H1 (cell line): ENCODE measurements at regions not wholly inside any gene's neighbourhood (a gene's known extent, or its start where the extent isn't known, plus 50 kb on each side); places are given as distances from the start of the nearest gene placed in this dataset.

Experiments
- CTCF ChIA-PET: fragments of 300-600 bp; sonication (Branson Sonifier 250); formaldehyde crosslinking; loops from one replicate; lab custom pipeline; 2021; ENCODE audit not compliant: partially characterized antibody; lab: Charles Lee
- POLR2A ChIA-PET: fragments of 300-600 bp; sonication (Branson Sonifier 250); formaldehyde crosslinking; loops from one replicate; lab custom pipeline; 2021; ENCODE audit warnings: inconsistent platforms; ENCODE audit not compliant: partially characterized antibody; lab: Charles Lee
- DNase-seq, 2 experiments: peaks; one replicate each; pipeline versions ENCODE4 v3.0.0 to v3.0.0-alpha.2; 2010 to 2022; ENCODE audit warnings: low spot score in 2 of 2, low read depth in 1 of 2, mixed read lengths in 1 of 2
- FAIRE-seq: peaks from 2 replicates; lab custom pipeline; 2011; peaks lifted over from hg19 to GRCh38; lab: Jason Lieb, UNC
- H2AFZ ChIP-seq: 2 replicates; pipeline ENCODE4 v1.8.1; 2012; ENCODE audit warnings: low read length, inconsistent platforms
- H2AK5ac ChIP-seq: 2 replicates; pipeline ENCODE4 v1.6.1; 2013; ENCODE audit warnings: low read depth, low read length
- H2BK120ac ChIP-seq: replicated peaks from 2 replicates; pipeline ENCODE3; 2013; ENCODE audit warnings: low read depth, low read length, inconsistent platforms
- H2BK12ac ChIP-seq: 2 replicates; pipeline ENCODE4 v1.6.1; 2013; ENCODE audit warnings: low read depth, low read length
- H2BK15ac ChIP-seq: 2 replicates; pipeline ENCODE4 v1.6.1; 2013; ENCODE audit warnings: low read length
- H2BK20ac ChIP-seq: 2 replicates; pipeline ENCODE4 v1.6.1; 2013; ENCODE audit warnings: low read length
- H2BK5ac ChIP-seq: 2 replicates; pipeline ENCODE4 v1.6.1; 2013; ENCODE audit warnings: low read depth, low read length
- H3K14ac ChIP-seq: 2 replicates; pipeline ENCODE4 v1.6.1; 2013; ENCODE audit warnings: inconsistent platforms; ENCODE audit not compliant: insufficient read length
- H3K18ac ChIP-seq: 2 replicates; pipeline ENCODE4 v1.6.1; 2013; ENCODE audit warnings: low read length; ENCODE audit errors: extremely low read depth
- H3K23ac ChIP-seq: 2 replicates; pipeline ENCODE4 v1.6.1; 2013; ENCODE audit warnings: inconsistent platforms; ENCODE audit not compliant: insufficient read length
- H3K23me2 ChIP-seq: 2 replicates; pipeline ENCODE4 v1.6.1; 2013; ENCODE audit warnings: low read depth, low read length
- H3K27ac ChIP-seq: 2 replicates; pipeline ENCODE4 v1.6.1; 2011; ENCODE audit warnings: low read depth, low read length, inconsistent platforms
- H3K27me3 ChIP-seq, 4 experiments: replicated peaks in 1 of 4; 1 replicate in 1 of 4; 2 replicates in 3 of 4; pipeline versions ENCODE4 v1.6.1 to v1.8.1; 2011 to 2013; ENCODE audit warnings: low read length in 3 of 4, mild to moderate bottlenecking in 3 of 4, inconsistent platforms in 2 of 4, mixed read lengths in 2 of 4, moderate library complexity in 1 of 4; ENCODE audit not compliant: control insufficient read depth in 3 of 4, insufficient read depth in 3 of 4; ENCODE audit errors: extremely low read depth in 1 of 4
- H3K36me3 ChIP-seq, 4 experiments: 2 replicates each; pipeline versions ENCODE4 v1.6.1 to v1.8.1; 2011 to 2013; ENCODE audit warnings: mild to moderate bottlenecking in 4 of 4, low read length in 3 of 4, moderate library complexity in 2 of 4, control low read depth in 1 of 4, inconsistent platforms in 1 of 4; ENCODE audit not compliant: insufficient read depth in 4 of 4, control insufficient read depth in 2 of 4
- H3K4ac ChIP-seq: replicated peaks from 2 replicates; pipeline ENCODE3; 2013; ENCODE audit warnings: low read length, low read depth, mixed read lengths, inconsistent platforms; ENCODE audit not compliant: insufficient read length
- H3K4me1 ChIP-seq, 4 experiments: replicated peaks in 1 of 4; 1 replicate in 1 of 4; 2 replicates in 3 of 4; pipeline versions ENCODE4 v1.6.1 to v1.8.1; 2011 to 2013; ENCODE audit warnings: low read length in 3 of 4, inconsistent platforms in 2 of 4, mixed read lengths in 1 of 4; ENCODE audit not compliant: insufficient read depth in 4 of 4, control insufficient read depth in 3 of 4
- H3K4me2 ChIP-seq, 2 experiments: 2 replicates each; pipeline versions ENCODE4 v1.6.1 to v1.8.1; 2011 to 2013; ENCODE audit warnings: low read depth in 2 of 2, low read length in 2 of 2, control low read depth in 1 of 2, inconsistent platforms in 1 of 2, mild to moderate bottlenecking in 1 of 2; ENCODE audit not compliant: insufficient read depth in 1 of 2
- H3K4me3 ChIP-seq, 4 experiments: fragments of 200-600, 300-600 bp in 1 of 4; sonication (generic), shearing (Covaris generic), sonication (Bioruptor Twin) in 1 of 4; 2 replicates each; pipeline versions ENCODE4 v1.5.1 to v1.8.1; 2011 to 2016; ENCODE audit warnings: low read length in 4 of 4, low read depth in 3 of 4, control low read depth in 2 of 4, inconsistent platforms in 2 of 4, mild to moderate bottlenecking in 2 of 4, mixed read lengths in 1 of 4, moderate library complexity in 1 of 4; ENCODE audit not compliant: insufficient read depth in 2 of 4; ENCODE audit errors: extremely low read depth in 1 of 4
- H3K56ac ChIP-seq: replicated peaks from 2 replicates; pipeline ENCODE3; 2013; ENCODE audit warnings: low read depth, mild to moderate bottlenecking, mixed read lengths, low read length, inconsistent platforms; ENCODE audit not compliant: insufficient read length
- H3K79me1 ChIP-seq: 2 replicates; pipeline ENCODE4 v1.6.1; 2013; ENCODE audit warnings: low read depth, low read length, control low read depth
- H3K79me2 ChIP-seq, 2 experiments: 2 replicates each; pipeline versions ENCODE4 v1.6.1 to v1.8.1; 2012 to 2013; ENCODE audit warnings: low read length in 2 of 2, mild to moderate bottlenecking in 2 of 2, inconsistent platforms in 1 of 2; ENCODE audit not compliant: insufficient read depth in 2 of 2, control insufficient read depth in 1 of 2
- H3K9ac ChIP-seq, 4 experiments: replicated peaks in 1 of 4; 1 replicate in 1 of 4; 2 replicates in 3 of 4; pipeline versions ENCODE4 v1.6.1 to v1.8.1; 2011 to 2013; ENCODE audit warnings: low read depth in 3 of 4, low read length in 3 of 4, control low read depth in 2 of 4, mild to moderate bottlenecking in 2 of 4, moderate library complexity in 2 of 4, inconsistent platforms in 1 of 4; ENCODE audit errors: extremely low read depth in 1 of 4
- H3K9me3 ChIP-seq, 2 experiments: 2 replicates each; pipeline versions ENCODE4 v1.6.1 to v1.8.1; 2012 to 2013; ENCODE audit warnings: mild to moderate bottlenecking in 2 of 2, moderate library complexity in 2 of 2, control low read depth in 1 of 2, inconsistent platforms in 1 of 2, low read depth in 1 of 2, low read length in 1 of 2, mixed read lengths in 1 of 2; ENCODE audit not compliant: insufficient read depth in 2 of 2
- H4K20me1 ChIP-seq, 2 experiments: replicated peaks in 1 of 2; 2 replicates each; pipeline versions ENCODE3 to v1.8.1; 2011 to 2013; ENCODE audit warnings: inconsistent platforms in 2 of 2, low read length in 2 of 2, mild to moderate bottlenecking in 1 of 2; ENCODE audit not compliant: insufficient read depth in 2 of 2, control insufficient read depth in 1 of 2
- H4K5ac ChIP-seq: 2 replicates; pipeline ENCODE4 v1.6.1; 2013; ENCODE audit warnings: low read length, low read depth, mixed read lengths, inconsistent platforms; ENCODE audit not compliant: insufficient read length
- H4K8ac ChIP-seq: 2 replicates; pipeline ENCODE4 v1.8.0; 2013; ENCODE audit warnings: mild to moderate bottlenecking, moderate library complexity, low read length, inconsistent platforms; ENCODE audit not compliant: insufficient read depth; ENCODE audit errors: extremely low read depth
- H4K91ac ChIP-seq: replicated peaks from 2 replicates; pipeline ENCODE3; 2013; ENCODE audit warnings: low read length, mixed read lengths, inconsistent platforms; ENCODE audit not compliant: insufficient read length
- BACH1 ChIP-seq: IDR thresholded peaks from 2 replicates; pipeline ENCODE4 v1.6.1; 2012; ENCODE audit warnings: low read length, improper control_type of control experiment
- GTF2F1 ChIP-seq: IDR thresholded peaks from 2 replicates; pipeline ENCODE4 v1.6.1; 2012; ENCODE audit warnings: low read depth, low read length, improper control_type of control experiment, borderline replicate concordance
- MAFK ChIP-seq: IDR thresholded peaks from 2 replicates; pipeline ENCODE4 v1.6.1; 2012; ENCODE audit warnings: low read depth, mild to moderate bottlenecking, improper control_type of control experiment, low read length
- POLR2AphosphoS5 ChIP-seq: IDR thresholded peaks from 2 replicates; pipeline ENCODE4 v1.6.1; 2011; ENCODE audit warnings: low read depth, low read length
- TEAD4 ChIP-seq: IDR thresholded peaks from 2 replicates; pipeline ENCODE4 v1.6.1; 2012; ENCODE audit warnings: low read depth, low read length, inconsistent platforms, mixed read lengths
- USF2 ChIP-seq: IDR thresholded peaks from 2 replicates; pipeline ENCODE4 v1.6.1; 2011; ENCODE audit warnings: low read length, improper control_type of control experiment
- WGBS, 2 experiments: shearing (Covaris generic) in 1 of 2; methylation state at CpG; one replicate each; pipeline versions ENCODE4 v1.1.6 to v1.1.7; 2013 to 2015; ENCODE audit warnings: low lambda C conversion rate in 2 of 2, mixed read lengths in 2 of 2, inconsistent platforms in 1 of 2, low coverage in 1 of 2, missing lambda C conversion rate in 1 of 2; ENCODE audit not compliant: insufficient replicate concordance in 2 of 2, insufficient coverage in 1 of 2, insufficient read length in 1 of 2; ENCODE audit errors: extremely low coverage in 1 of 2, missing lambda C conversion rate in 1 of 2; 5-methylcytosine and 5-hydroxymethylcytosine counted together

DNA sequence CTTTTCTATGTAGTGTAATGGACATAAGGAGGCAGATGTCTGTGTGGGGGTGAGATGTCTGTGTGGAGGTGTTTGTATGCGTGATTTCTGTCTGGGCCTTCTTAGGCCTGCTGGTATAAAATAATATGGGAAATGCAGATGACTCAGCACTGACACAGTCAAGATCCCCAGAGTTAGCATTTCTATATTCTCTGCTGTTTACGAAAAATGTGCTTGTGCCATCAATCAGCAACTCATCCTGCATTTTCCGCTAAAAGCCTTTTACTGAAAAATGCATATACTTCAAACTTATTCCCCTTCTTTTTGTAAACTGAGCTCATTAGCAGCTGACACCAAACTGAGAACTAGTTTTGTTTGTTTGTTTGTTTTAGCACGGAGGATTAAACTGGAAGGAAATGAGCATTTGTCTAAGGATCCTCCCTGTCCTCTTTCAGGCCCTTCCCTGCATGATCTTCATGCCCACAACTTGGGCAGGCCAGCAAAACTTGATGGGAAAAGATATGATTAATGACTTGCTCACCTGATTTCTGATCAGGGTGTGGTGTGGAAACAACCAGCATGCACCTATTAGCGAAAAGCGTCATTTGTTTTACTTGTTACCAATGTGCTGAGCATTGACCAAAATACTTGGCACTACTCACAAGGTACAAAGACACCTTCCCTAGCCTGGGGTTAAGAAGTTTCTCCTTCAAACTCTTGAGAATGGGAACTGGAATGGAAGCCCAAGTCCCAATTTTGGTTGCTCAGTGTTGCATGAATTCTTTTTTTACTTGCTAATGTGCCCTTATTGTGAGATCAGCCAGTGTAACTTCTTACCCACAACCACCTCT is 77.4 kb downstream of the NDUFS5 start:
- Histone ChIP-seq H3K23ac (no peak overlapping the region), H4K8ac (no peak overlapping the region), H3K23me2 (peaks cover 16% of the 10 kb centered on the region), H2AK5ac (peak overlapping the region; percentile 94; the same call in 1 of the 2 replicates), H4K91ac (peak overlapping the region; percentile 86), H4K5ac (peak overlapping the region; percentile 44), H3K27ac (peak overlapping the region; percentile 59; the same call in 1 of the 2 replicates), H3K9ac (peak overlapping the region in 3 of 4 experiments; percentile 26 to 59 (median 27); a peak in 5 of 7 replicates), H2AFZ (no peak overlapping the region), H2BK120ac (peak overlapping the region; percentile 74), H3K18ac (peak overlapping the region; percentile 84), H2BK20ac (peak overlapping the region; percentile 56), H3K79me2 (peaks cover 9 to 47% of the 10 kb centered on the region in 2 experiments), H3K4me1 (peaks cover 23 to 36% (median 25%) of the 10 kb centered on the region in 4 experiments), H3K14ac (no peak overlapping the region), H3K27me3 (no peaks in the 10 kb centered on the region), H3K36me3 (no peaks in the 10 kb centered on the region), H3K4ac (peak overlapping the region; percentile 53), H3K4me2 (peak overlapping the region; percentile 79 to 97), H3K9me3 (no peaks in the 10 kb centered on the region), H2BK5ac (peak overlapping the region; percentile 74; the same call in 1 of the 2 replicates), H2BK15ac (peak overlapping the region; percentile 14; the same call in 1 of the 2 replicates), H4K20me1 (no peaks in the 10 kb centered on the region), H3K79me1 (no peaks in the 10 kb centered on the region), H3K4me3 (peak overlapping the region; percentile 8 to 94 (median 18); a peak in 7 of 8 replicates), H3K56ac (no peak overlapping the region), H2BK12ac (peak overlapping the region; percentile 94)
- POLR2A ChIA-PET = interaction anchor here (0.7 to 3.5 kb wide), 17 partner anchors 9 to 162 kb away, joined by 3 to 23 read pairs (median 4); no protein-coding TSS in a partner anchor
- 40% methylated on average over 6 of the region's 6 CpGs; no CpG with 5 or more reads in 1 of the 2 experiments for WGBS, 2 experiments
- DNase-seq (no peak), FAIRE-seq (no peak)
- CTCF ChIA-PET = interaction anchor here (0.6 to 8.3 kb wide), 25 partner anchors 8 to 172 kb away, joined by 3 to 139 read pairs (median 5); partner anchors contain the start of gene MACF1
- TF ChIP-seq GTF2F1 = no peak
- TF ChIP-seq MAFK = peak; percentile 48
- TF ChIP-seq TEAD4 = no peak
- TF ChIP-seq POLR2AphosphoS5 = no peak
- TF ChIP-seq BACH1 = peak; percentile 37
- TF ChIP-seq USF2 = no peak
